ENCODE measurements at regions not wholly inside any gene's neighbourhood (a gene's known extent, or its start where the extent isn't known, plus 50 kb on each side); places are given as distances from the start of the nearest gene placed in this dataset.

GRCh38 chr15:98331676-98332075 is 316.7 kb upstream of the IGF1R start:
- Histone ChIP-seq H3K27ac (ENCODE audit: low read depth, low read length) (no peak overlapping the region), H3K4me2 (ENCODE audit: low read length) (no peak overlapping the region), H3K4me3 (replicated peaks in 1 of 2; ENCODE audit: low read depth in 1 of 2, low read length in 2 of 2) (no peak overlapping the region), H3K9me3 (ENCODE audit: control insufficient read depth in 1 of 2, insufficient read depth in 1 of 2, low read depth in 1 of 2, low read length in 2 of 2) (no peaks in the 10 kb centered on the region), H3K79me2 (ENCODE audit: insufficient read depth, low read length) (no peaks in the 10 kb centered on the region), H3K4me1 (ENCODE audit: control insufficient read depth in 1 of 2, insufficient read depth in 2 of 2, low read length in 2 of 2) (no peaks in the 10 kb centered on the region), H3K27me3 (ENCODE audit: insufficient read depth, low read length) (peaks cover 7% of the 10 kb centered on the region; the same call in 1 of the 2 replicates), H3K9me2 (ENCODE audit: insufficient read depth) (no peaks in the 10 kb centered on the region), H3K9ac (ENCODE audit: low read length) (no peak overlapping the region), H4K20me1 (ENCODE audit: insufficient read depth) (no peaks in the 10 kb centered on the region; the same call in 1 of the 2 replicates), H3K36me3 (ENCODE audit: control insufficient read depth in 1 of 2, insufficient read depth in 2 of 2, low read length in 2 of 2) (no peaks in the 10 kb centered on the region), H2AFZ (ENCODE audit: low read depth, low read length, poor library complexity, severe bottlenecking) (no peak overlapping the region)
- ChIA-PET RAD21 (ENCODE audit: low non-redundant PET in 1 of 2, low total read pairs in 2 of 2, uncharacterized antibody in 2 of 2, unreplicated experiment in 2 of 2) (no interaction called here), POLR2A (no interaction called here), CTCF (no interaction called here)
- TF ChIP-seq EZH2 (IDR thresholded peaks at IDR 0.05) (no peak), EGR1 (IDR thresholded peaks at IDR 0.05; ENCODE audit: low read depth) (no peak), SP1 (IDR thresholded peaks at IDR 0.05; ENCODE audit: low read depth) (no peak), JUND (IDR thresholded peaks at IDR 0.05) (no peak), MAX (IDR thresholded peaks at IDR 0.05) (no peak), CBX3 (IDR thresholded peaks at IDR 0.05; ENCODE audit: low read depth) (no peak), RAD21 (IDR thresholded peaks at IDR 0.05; ENCODE audit: low read depth) (no peak), ZFX (IDR thresholded peaks at IDR 0.05) (no peak), TCF7L2 (IDR thresholded peaks at IDR 0.05; ENCODE audit: borderline replicate concordance, extremely low read depth, insufficient read depth, insufficient read length) (no peak), REST (IDR thresholded peaks at IDR 0.05; ENCODE audit: low read depth) (no peak), ZNF274 (IDR thresholded peaks at IDR 0.05; ENCODE audit: low read depth, low read length) (no peak), ELF1 (IDR thresholded peaks at IDR 0.05; ENCODE audit: borderline replicate concordance, low read depth) (no peak), SRF (IDR thresholded peaks at IDR 0.05; ENCODE audit: low read depth) (no peak), ZBTB33 (IDR thresholded peaks at IDR 0.05; ENCODE audit: extremely low read depth, insufficient replicate concordance, low read length) (no peak)
- ATAC-seq, result no peak
- no TSS peak for BruUV-seq (replicated peaks)
- intact Hi-C loops (cut with micrococcal nuclease), result no loop called here
- no peak for DNase-seq (ENCODE audit: low read depth, low spot score)
